ENCODE measurements at regions not wholly inside any gene's neighbourhood (a gene's known extent, or its start where the extent isn't known, plus 50 kb on each side); places are given as distances from the start of the nearest gene placed in this dataset.
A peak's percentile ranks its signal among the peaks of the same experiment; 100 is the strongest.

DNA sequence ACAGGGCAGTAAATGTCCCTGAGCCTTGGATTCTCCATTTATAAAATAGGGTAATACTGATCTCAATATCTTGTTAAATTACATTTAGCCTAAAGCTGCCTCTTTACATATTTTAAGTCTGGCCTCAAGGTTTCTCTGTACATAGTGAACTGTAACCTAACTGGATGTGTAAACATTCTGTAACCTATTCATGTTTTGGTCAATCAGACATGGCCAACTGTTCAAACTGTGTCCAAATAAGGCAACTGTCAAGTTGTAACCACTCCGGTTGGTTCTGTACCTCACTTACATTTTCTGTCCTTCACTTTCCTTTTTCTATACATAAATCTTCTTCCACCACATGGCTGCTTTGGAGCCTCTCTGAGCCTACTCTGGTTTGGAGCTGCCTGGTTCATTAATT lies 107.1 kb upstream of the ITGB1 start:
- peak; percentile 49 for ATAC-seq (ENCODE audit: low read depth)
- no peak for DNase-seq
- Histone ChIP-seq H3K9ac (ENCODE audit: low read depth, low read length) (no peak overlapping the region), H3K27ac (ENCODE audit: insufficient read depth, low read length) (no peak overlapping the region), H4K91ac (ENCODE audit: insufficient read depth, low read depth, low read length) (no peak overlapping the region), H2AK5ac (ENCODE audit: low read depth, low read length) (no peak overlapping the region), H2BK5ac (ENCODE audit: low read depth, low read length, poor library complexity, severe bottlenecking) (peak overlapping the region; percentile 21), H2AK9ac (replicated peaks; ENCODE audit: low read depth, low read length, poor library complexity) (no peak overlapping the region), H3K79me1 (ENCODE audit: low read depth in 1 of 2, low read length in 2 of 2) (no peaks in the 10 kb centered on the region), H4K8ac (ENCODE audit: low read depth in 2 of 2, low read length in 2 of 2) (no peak overlapping the region; a peak in 1 of 4 replicates), H3K18ac (ENCODE audit: low read depth, low read length) (peak overlapping the region; percentile 81; the same call in 1 of the 2 replicates), H3K27me3 (ENCODE audit: control insufficient read depth, insufficient read depth, low read length) (no peaks in the 10 kb centered on the region), H3K4me1 (ENCODE audit: control insufficient read depth, insufficient read depth, low read length) (peaks cover 14% of the 10 kb centered on the region), H4K5ac (ENCODE audit: low read depth, low read length) (peak overlapping the region; percentile 62; the same call in 1 of the 2 replicates), H3K9me1 (ENCODE audit: insufficient read depth, low read length) (peaks cover 5% of the 10 kb centered on the region; the same call in 1 of the 2 replicates), H3K36me3 (ENCODE audit: control insufficient read depth, insufficient read depth, low read length) (no peaks in the 10 kb centered on the region), H2AFZ (replicated peaks; ENCODE audit: low read length, poor library complexity) (no peak overlapping the region), H3K4me2 (ENCODE audit: low read depth, low read length) (no peak overlapping the region), H3K23ac (ENCODE audit: low read depth, low read length) (no peak overlapping the region), H4K20me1 (ENCODE audit: insufficient read depth, low read length) (no peaks in the 10 kb centered on the region), H3K56ac (ENCODE audit: extremely low read depth, insufficient read depth, low read length) (no peak overlapping the region), H2BK20ac (ENCODE audit: low read depth, low read length) (0 out of 2 replicates have a peak overlapping the region, but pooled peaks have one; percentile 14), H3K9me3 (ENCODE audit: control insufficient read depth, insufficient read depth, low read length) (no peaks in the 10 kb centered on the region), H3K14ac (replicated peaks; ENCODE audit: low read depth, low read length) (no peak overlapping the region), H2BK120ac (ENCODE audit: low read depth, low read length) (no peak overlapping the region), H2BK15ac (ENCODE audit: low read depth, low read length) (0 out of 3 replicates have a peak overlapping the region, but pooled peaks have one; percentile 1), H3K4ac (ENCODE audit: low read depth, low read length) (no peak overlapping the region), H3K4me3 (ENCODE audit: insufficient read depth, low read depth, low read length) (no peak overlapping the region)
- no TSS peak for BruUV-seq (replicated peaks)
- TF ChIP-seq CEBPB (IDR thresholded peaks at IDR 0.05; ENCODE audit: low read depth, low read length), result no peak
- TF ChIP-seq NFE2L2 (IDR thresholded peaks at IDR 0.05; ENCODE audit: low read depth, low read length), result no peak
- TF ChIP-seq POLR2A (IDR thresholded peaks at IDR 0.05; ENCODE audit: low read depth, low read length), result no peak
- no peak for TF ChIP-seq MXI1 (IDR thresholded peaks at IDR 0.05; ENCODE audit: borderline replicate concordance, low read depth, low read length)
- TF ChIP-seq RAD21 (IDR thresholded peaks at IDR 0.05; ENCODE audit: low read length), result no peak
- TF ChIP-seq CTCF (conservative IDR thresholded peaks at IDR 0.05; ENCODE audit: low read depth, low read length), result no peak
- TF ChIP-seq MAFK (IDR thresholded peaks at IDR 0.05; ENCODE audit: low read depth, low read length), result no peak
- no peak for TF ChIP-seq RFX5 (IDR thresholded peaks at IDR 0.05; ENCODE audit: low read depth, low read length)
- no peak for TF ChIP-seq MAZ (IDR thresholded peaks at IDR 0.05; ENCODE audit: borderline replicate concordance, low read depth, low read length)
- TF ChIP-seq ELK1 (IDR thresholded peaks at IDR 0.05; ENCODE audit: borderline replicate concordance, low read depth, low read length), result no peak
- TF ChIP-seq CHD1 (IDR thresholded peaks at IDR 0.05; ENCODE audit: low read depth, low read length), result no peak
- TF ChIP-seq RCOR1 (IDR thresholded peaks at IDR 0.05; ENCODE audit: insufficient replicate concordance, low read length), result no peak
- TF ChIP-seq FOS (IDR thresholded peaks at IDR 0.05; ENCODE audit: low read depth, low read length), result no peak
- WGBS, 2 experiments (ENCODE audit: extremely low coverage in 2 of 2, insufficient read length in 1 of 2), result 60% methylated on average over 1 of the region's 1 CpG; no CpG with 5 or more reads in 1 of the 2 experiments
- in situ Hi-C loops (cut with MboI; ENCODE audit: low sequenced_read_pairs), result no loop called here
- ChIA-PET POLR2A (ENCODE audit: unreplicated experiment) (no interaction called here), CTCF (no interaction called here)
- dilution Hi-C loops (cut with HindIII; ENCODE audit: low sequenced_read_pairs, unreplicated experiment), result no loop called here
- intact Hi-C loops (cut with micrococcal nuclease), result no loop called here
